HG03064 (cell line): ENCODE measurements at regions not wholly inside any gene's neighbourhood (a gene's known extent, or its start where the extent isn't known, plus 50 kb on each side); places are given as distances from the start of the nearest gene placed in this dataset.

Source experiments
- ATAC-seq: cut with Tn5 transposase; IDR thresholded peaks from one replicate; pipeline ENCODE4 v1.9.1; 2021; ENCODE audit warnings: low read depth; ENCODE audit not compliant: unreplicated experiment

- ATAC-seq: no peak
Observed at GRCh38 chr16:86052115-86052670, 153.2 kb downstream of the IRF8 start.

GRCh38 chr16:86052926-86053325, 154.0 kb downstream of the IRF8 start:
- ATAC-seq: no peak

- no peak for ATAC-seq
Observed at GRCh38 chr16:86059253-86060171, 160.6 kb downstream of the IRF8 start.

GRCh38 chr16:86060381-86061317, 161.7 kb downstream of the IRF8 start:
- no peak for ATAC-seq

GRCh38 chr16:86061318-86061695, 162.3 kb downstream of the IRF8 start:
- ATAC-seq: no peak

- ATAC-seq: no peak
Observed at GRCh38 chr16:86061721-86062120, 162.8 kb downstream of the IRF8 start.

- no peak for ATAC-seq
Observed at GRCh38 chr16:86062271-86062965, 163.5 kb downstream of the IRF8 start.

GRCh38 chr16:86063760-86064405, 164.9 kb downstream of the IRF8 start:
- ATAC-seq: no peak

GRCh38 chr16:86064431-86065250, 165.7 kb downstream of the IRF8 start:
- ATAC-seq: no peak

GRCh38 chr16:86065711-86066110, 166.7 kb downstream of the IRF8 start:
- no peak for ATAC-seq

GRCh38 chr16:86066811-86067210, 167.8 kb downstream of the IRF8 start:
- no peak for ATAC-seq

- no peak for ATAC-seq
Observed at GRCh38 chr16:86067516-86067915, 168.6 kb downstream of the IRF8 start.

GRCh38 chr16:86067936-86068335, 169.0 kb downstream of the IRF8 start:
- no peak for ATAC-seq

- no peak for ATAC-seq
Observed at GRCh38 chr16:86068722-86069121, 169.8 kb downstream of the IRF8 start.

- no peak for ATAC-seq
Observed at GRCh38 chr16:86069736-86070298, 170.9 kb downstream of the IRF8 start.

- no peak for ATAC-seq
Observed at GRCh38 chr16:86070484-86070883, 171.5 kb downstream of the IRF8 start.

GRCh38 chr16:86070971-86071370, 172.0 kb downstream of the IRF8 start:
- ATAC-seq: no peak

GRCh38 chr16:86071611-86072240, 172.8 kb downstream of the IRF8 start:
- ATAC-seq: no peak
